GM21526 (cell line): ENCODE measurements at regions not wholly inside any gene's neighbourhood (a gene's known extent, or its start where the extent isn't known, plus 50 kb on each side); places are given as distances from the start of the nearest gene placed in this dataset.

Source experiments
- ATAC-seq: cut with Tn5 transposase; IDR thresholded peaks from one replicate; pipeline ENCODE4 v1.9.1; 2021; ENCODE audit warnings: moderate library complexity; ENCODE audit not compliant: unreplicated experiment, low FRiP score

DNA sequence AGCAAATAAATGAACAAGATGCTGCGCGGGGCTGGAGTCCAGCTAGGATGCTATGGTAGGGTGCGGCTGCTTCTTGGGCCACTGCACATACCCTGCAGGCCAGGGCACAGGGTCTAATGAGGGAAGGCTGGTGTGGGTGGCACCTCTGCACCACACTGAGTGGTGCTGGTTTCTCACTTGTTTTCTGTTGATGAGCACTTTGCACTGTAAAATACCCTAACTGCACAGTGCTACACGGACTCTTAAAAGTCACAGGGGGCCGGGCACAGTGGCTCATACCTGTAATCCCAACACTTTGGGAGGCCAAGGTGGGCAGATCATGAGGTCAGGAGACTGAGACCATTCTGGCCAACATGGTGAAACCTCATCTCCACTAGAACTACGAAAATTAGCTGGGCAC lies 52.7 kb upstream of the DMRT1 start:
- no peak for ATAC-seq
